Esophagus squamous epithelium (tissue), 5 donors: ENCODE measurements at regions not wholly inside any gene's neighbourhood (a gene's known extent, or its start where the extent isn't known, plus 50 kb on each side); places are given as distances from the start of the nearest gene placed in this dataset.

Experiments
- DNase-seq: peaks from one replicate; lab custom pipeline; 2025; lab: John Stamatoyannopoulos, UW
- H3K27ac ChIP-seq, 4 donors: fragments of 200-600 bp; sonication (generic); one replicate each; pipeline ENCODE4 v1.5.1; 2016 to 2019; ENCODE audit warnings: mild to moderate bottlenecking in 1 of 4
- H3K27me3 ChIP-seq, 4 donors: fragments of 200-600 bp; sonication (generic); 1 replicate in 3 of 4; 2 replicates in 1 of 4; pipeline versions ENCODE4 v1.5.1 to v1.6.0; 2017 to 2021; ENCODE audit warnings: antibody characterized with exemption in 1 of 4
- H3K36me3 ChIP-seq, 3 donors: fragments of 200-600 bp; sonication (generic); one replicate each; pipeline ENCODE4 v1.5.1; 2016 to 2019
- H3K4me1 ChIP-seq, 3 donors: fragments of 200-600 bp; sonication (generic); one replicate each; pipeline ENCODE4 v1.5.1; 2017 to 2019
- H3K4me3 ChIP-seq, 4 donors: fragments of 200-600 bp; sonication (generic); 1 replicate in 3 of 4; 2 replicates in 1 of 4; pipeline ENCODE4 v1.5.1; 2016 to 2019; ENCODE audit warnings: mild to moderate bottlenecking in 2 of 4, moderate library complexity in 1 of 4
- H3K9me3 ChIP-seq, 3 donors: fragments of 200-600 bp; sonication (generic); one replicate each; pipeline ENCODE4 v1.5.1; 2016 to 2019
- CTCF ChIP-seq, 6 experiments: fragments of 450-650 bp in 4 of 6; fragments of 200-600 bp in 2 of 6; sonication (generic) in 2 of 6; IDR thresholded peaks; one replicate each; pipeline ENCODE4 v1.5.1; 2016 to 2019; ENCODE audit warnings: antibody characterized with exemption in 6 of 6, mild to moderate bottlenecking in 4 of 6, moderate library complexity in 4 of 6
- POLR2A ChIP-seq, 4 donors: fragments of 450-650 bp; IDR thresholded peaks; one replicate each; pipeline ENCODE4 v1.6.1; 2017; ENCODE audit warnings: antibody characterized with exemption in 4 of 4, mild to moderate bottlenecking in 4 of 4, moderate library complexity in 3 of 4
- whole genome bisulfite sequencing, 2 donors: methylation state at CpG; one replicate each; pipeline ENCODE4 v1.1.5; 2018; 5-methylcytosine and 5-hydroxymethylcytosine counted together
- intact Hi-C: fragments of 100-400 bp; cut with DNase I; formaldehyde crosslinking; loops from one replicate; pipeline ENCODE4 v1.15.0; 2022
- donor health status: DM: yes; HTN: yes; CAD: no.

- no peak for DNase-seq
- Histone ChIP-seq H3K27me3 (peaks cover 0 to 5% (median 0%) of the 10 kb centered on the region in 4 donors), H3K27ac (no peak overlapping the region), H3K4me1 (peaks cover 0 to 9% (median 7%) of the 10 kb centered on the region in 3 donors), H3K4me3 (no peak overlapping the region), H3K36me3 (no peaks in the 10 kb centered on the region), H3K9me3 (no peaks in the 10 kb centered on the region)
- WGBS, 2 donors, result 89 to 90% methylated on average over 1 of the region's 3 CpGs
- TF ChIP-seq POLR2A (IDR thresholded peaks at IDR 0.05) (no peak), CTCF (IDR thresholded peaks at IDR 0.05) (no peak)
- intact Hi-C loops, result no loop called here
These were observed 210.2 kb downstream of the NCK2 start for GRCh38 chr2:105954891-105955290.

GRCh38 chr2:105953942-105954341, 209.2 kb downstream of the NCK2 start:
- DNase-seq, result no peak
- peaks cover 0 to 5% (median 0%) of the 10 kb centered on the region in 4 donors for H3K27me3 ChIP-seq
- no peak overlapping the region for H3K4me3 ChIP-seq
- H3K27ac ChIP-seq, result no peak overlapping the region
- intact Hi-C loops, result no loop called here
- 90 to 98% methylated on average over 4 of the region's 4 CpGs for WGBS, 2 donors
- no peaks in the 10 kb centered on the region for H3K9me3 ChIP-seq
- H3K36me3 ChIP-seq, result no peaks in the 10 kb centered on the region
- H3K4me1 ChIP-seq, result peaks cover 0 to 9% (median 7%) of the 10 kb centered on the region in 3 donors
- TF ChIP-seq POLR2A (IDR thresholded peaks at IDR 0.05) (no peak), CTCF (IDR thresholded peaks at IDR 0.05) (no peak)

GRCh38 chr2:105952131-105952530, 207.4 kb downstream of the NCK2 start:
- TF ChIP-seq CTCF (IDR thresholded peaks at IDR 0.05) (no peak), POLR2A (IDR thresholded peaks at IDR 0.05) (no peak)
- Histone ChIP-seq H3K27me3 (peaks cover 0 to 10% (median 0%) of the 10 kb centered on the region in 4 donors), H3K27ac (no peak overlapping the region), H3K36me3 (no peaks in the 10 kb centered on the region), H3K4me1 (peaks cover 0 to 9% (median 7%) of the 10 kb centered on the region in 3 donors), H3K9me3 (no peaks in the 10 kb centered on the region), H3K4me3 (no peak overlapping the region)
- 56% methylated on average over 1 of the region's 1 CpG; no CpG with 5 or more reads in 1 of the 2 donors for WGBS, 2 donors
- no peak for DNase-seq
- intact Hi-C loops, result no loop called here

- Histone ChIP-seq H3K9me3 (no peaks in the 10 kb centered on the region), H3K27me3 (peaks cover 0 to 11% (median 0%) of the 10 kb centered on the region in 4 donors), H3K36me3 (no peaks in the 10 kb centered on the region), H3K4me3 (no peak overlapping the region), H3K27ac (no peak overlapping the region), H3K4me1 (peaks cover 0 to 9% (median 7%) of the 10 kb centered on the region in 3 donors)
- intact Hi-C loops, result no loop called here
- 65 to 77% methylated on average over 3 of the region's 3 CpGs for WGBS, 2 donors
- TF ChIP-seq POLR2A (IDR thresholded peaks at IDR 0.05) (no peak), CTCF (IDR thresholded peaks at IDR 0.05) (no peak)
- DNase-seq, result no peak
These were observed 206.6 kb downstream of the NCK2 start for GRCh38 chr2:105951384-105951694.

- H3K27ac ChIP-seq, result no peak overlapping the region
- no peaks in the 10 kb centered on the region for H3K36me3 ChIP-seq
- H3K27me3 ChIP-seq, result peaks cover 0 to 11% (median 0%) of the 10 kb centered on the region in 4 donors
- no peak overlapping the region for H3K4me3 ChIP-seq
- no peaks in the 10 kb centered on the region for H3K9me3 ChIP-seq
- TF ChIP-seq POLR2A (IDR thresholded peaks at IDR 0.05) (no peak), CTCF (IDR thresholded peaks at IDR 0.05) (no peak)
- peaks cover 0 to 9% (median 7%) of the 10 kb centered on the region in 3 donors for H3K4me1 ChIP-seq
- WGBS, 2 donors, result 70 to 72% methylated on average over 10 of the region's 10 CpGs
- intact Hi-C loops, result no loop called here
- no peak for DNase-seq
These were observed 206.0 kb downstream of the NCK2 start for GRCh38 chr2:105950521-105951383.
